SK-N-MC (cell line): ENCODE measurements at regions not wholly inside any gene's neighbourhood (a gene's known extent, or its start where the extent isn't known, plus 50 kb on each side); places are given as distances from the start of the nearest gene placed in this dataset.
"Not testable (repeated sequence)": the region's sequence is repeated elsewhere in the genome, so short reads cannot be mapped to it uniquely, and the experiment has no call there.

Source experiments
- DNase-seq: peaks from one replicate; pipeline ENCODE4 v3.0.0-alpha.2; 2011; ENCODE audit warnings: low read depth, low spot score
- H3K27ac ChIP-seq: fragments of 200-600 bp; sonication (generic); 2 replicates; pipeline ENCODE4 v1.5.1; 2016; ENCODE audit warnings: mixed run types
- H3K36me3 ChIP-seq: fragments of 200-600 bp; sonication (generic); 2 replicates; pipeline ENCODE4 v1.6.1; 2017; ENCODE audit warnings: antibody characterized with exemption, low read length, mixed read lengths; ENCODE audit not compliant: insufficient read depth
- H3K4me3 ChIP-seq: fragments of 200-600 bp; sonication (generic); 2 replicates; pipeline ENCODE4 v1.5.1; 2016
- H3K9ac ChIP-seq: fragments of 200-600 bp; sonication (generic); 2 replicates; pipeline ENCODE4 v1.8.0; 2017; ENCODE audit warnings: mixed run types, mixed read lengths; ENCODE audit not compliant: insufficient read length
- H3K9me3 ChIP-seq: fragments of 200-600 bp; sonication (generic); 2 replicates; pipeline ENCODE4 v1.6.1; 2017; ENCODE audit warnings: low read depth, mild to moderate bottlenecking, antibody characterized with exemption, low read length, moderate library complexity, mixed read lengths
- EZH2 ChIP-seq: fragments of 200-600 bp; sonication (generic); IDR thresholded peaks from one replicate; pipeline ENCODE4 v1.6.1; 2017; ENCODE audit warnings: antibody characterized with exemption
- FOXP2 ChIP-seq: optimal IDR thresholded peaks from 2 replicates; pipeline ENCODE3; 2011; ENCODE audit warnings: mild to moderate bottlenecking, moderate library complexity; ENCODE audit not compliant: insufficient read depth; ENCODE audit errors: extremely low read length, control extremely low read depth
- POLR2AphosphoS5 ChIP-seq: IDR thresholded peaks from 2 replicates; pipeline ENCODE4 v1.6.1; 2012; ENCODE audit warnings: mild to moderate bottlenecking, low read depth, low read length, borderline replicate concordance

- Histone ChIP-seq H3K27ac (no peak overlapping the region), H3K9me3 (no peaks in the 10 kb centered on the region), H3K36me3 (no peaks in the 10 kb centered on the region), H3K9ac (no peak overlapping the region), H3K4me3 (no peak overlapping the region)
- no peak for TF ChIP-seq POLR2AphosphoS5
- no peak for TF ChIP-seq FOXP2
- no peak for TF ChIP-seq EZH2
- no peak for DNase-seq
These were observed 1680.3 kb upstream of the PIK3C3 start for GRCh38 chr18:40274618-40275196.

DNA sequence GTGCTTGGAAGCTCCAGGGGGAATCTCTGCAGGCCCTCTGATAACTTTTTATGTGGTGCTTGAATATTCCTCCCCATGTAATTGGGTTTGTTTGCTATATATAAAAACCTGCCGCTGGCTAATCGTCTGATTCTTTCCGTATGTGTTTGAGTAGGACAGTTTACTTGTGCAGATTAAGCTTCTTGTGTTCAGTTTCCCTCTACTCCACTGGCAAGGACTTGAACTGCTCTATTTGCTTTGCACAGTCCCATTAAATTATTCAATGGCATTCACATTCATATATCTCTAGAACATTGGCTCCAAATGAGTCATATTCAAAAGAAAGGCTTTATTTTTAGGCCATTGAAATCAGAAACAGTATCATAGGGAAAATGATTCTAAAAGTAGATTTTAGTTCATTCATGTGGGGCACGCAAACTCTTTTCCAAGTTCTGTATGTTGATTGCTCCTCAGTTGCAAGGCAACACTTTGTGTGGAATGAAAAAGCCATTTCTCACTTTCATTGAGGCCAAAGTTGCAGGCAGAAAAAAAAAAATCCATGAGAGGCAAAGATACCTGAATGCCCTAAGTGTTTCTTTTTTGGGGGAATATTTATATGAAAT lies 1682.3 kb upstream of the PIK3C3 start:
- Histone ChIP-seq H3K36me3 (no peaks in the 10 kb centered on the region), H3K4me3 (no peak overlapping the region), H3K27ac (no peak overlapping the region), H3K9ac (no peak overlapping the region), H3K9me3 (no peaks in the 10 kb centered on the region)
- no peak for TF ChIP-seq EZH2
- no peak for TF ChIP-seq POLR2AphosphoS5
- TF ChIP-seq FOXP2: no peak
- DNase-seq: no peak

DNA sequence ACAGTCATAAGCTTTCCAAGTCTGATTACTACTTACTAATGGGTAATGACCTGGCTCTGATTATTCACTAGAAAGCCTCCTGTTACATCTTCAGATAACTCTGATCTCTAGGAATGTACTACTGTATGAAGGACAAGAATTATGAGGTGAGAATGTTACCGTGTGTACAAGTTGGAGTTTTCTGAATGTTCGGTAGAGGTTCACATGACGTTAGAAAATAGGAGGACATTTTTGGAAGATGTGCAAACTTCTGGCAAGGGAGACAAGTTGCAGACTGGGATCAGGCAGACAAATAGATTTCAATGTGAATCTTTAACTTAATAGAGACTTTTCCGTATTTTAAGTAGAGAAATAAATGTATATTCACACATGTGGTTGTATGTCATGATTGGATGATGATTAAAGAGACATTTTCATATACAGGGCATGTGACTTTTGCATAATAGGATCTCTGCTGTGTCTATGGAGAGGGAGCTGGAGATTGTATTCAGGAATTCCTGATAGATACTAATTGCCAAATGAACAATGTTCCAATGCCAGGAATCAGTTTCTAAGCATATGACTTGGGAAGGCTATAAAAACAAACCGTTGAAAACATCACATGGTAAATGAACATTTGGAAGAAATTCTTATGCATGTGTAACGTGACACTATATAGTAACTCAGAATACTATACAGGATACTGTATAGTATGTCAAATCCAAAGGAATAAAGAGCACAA lies 1695.8 kb upstream of the PIK3C3 start:
- Histone ChIP-seq H3K4me3 (no peak overlapping the region), H3K9ac (no peak overlapping the region), H3K27ac (no peak overlapping the region), H3K36me3 (no peaks in the 10 kb centered on the region), H3K9me3 (no peaks in the 10 kb centered on the region)
- no peak for DNase-seq
- TF ChIP-seq FOXP2 (no peak), POLR2AphosphoS5 (no peak), EZH2 (no peak)

DNA sequence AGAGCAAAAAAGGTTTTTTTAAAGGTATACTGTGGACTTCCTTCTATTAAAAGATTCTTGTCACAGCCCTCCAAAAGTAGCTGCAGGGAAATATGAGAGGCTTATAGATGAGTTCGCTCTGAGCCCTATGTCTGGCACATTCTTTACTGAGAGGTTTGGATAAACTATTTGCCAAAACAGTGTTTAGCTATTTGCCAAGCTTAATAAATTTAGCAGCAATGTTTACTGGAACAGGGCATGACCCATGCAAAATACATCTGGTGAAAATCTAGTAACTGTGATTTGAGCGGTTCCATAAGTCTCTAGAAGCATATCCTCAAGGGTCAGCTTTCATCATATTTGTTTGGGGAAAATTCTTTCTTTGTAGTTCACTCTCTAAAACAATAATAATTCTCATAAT lies 1696.7 kb upstream of the PIK3C3 start:
- TF ChIP-seq EZH2 (no peak), FOXP2 (no peak), POLR2AphosphoS5 (no peak)
- Histone ChIP-seq H3K4me3 (no peak overlapping the region), H3K27ac (no peak overlapping the region), H3K9me3 (no peaks in the 10 kb centered on the region), H3K36me3 (no peaks in the 10 kb centered on the region), H3K9ac (no peak overlapping the region)
- no peak for DNase-seq

DNA sequence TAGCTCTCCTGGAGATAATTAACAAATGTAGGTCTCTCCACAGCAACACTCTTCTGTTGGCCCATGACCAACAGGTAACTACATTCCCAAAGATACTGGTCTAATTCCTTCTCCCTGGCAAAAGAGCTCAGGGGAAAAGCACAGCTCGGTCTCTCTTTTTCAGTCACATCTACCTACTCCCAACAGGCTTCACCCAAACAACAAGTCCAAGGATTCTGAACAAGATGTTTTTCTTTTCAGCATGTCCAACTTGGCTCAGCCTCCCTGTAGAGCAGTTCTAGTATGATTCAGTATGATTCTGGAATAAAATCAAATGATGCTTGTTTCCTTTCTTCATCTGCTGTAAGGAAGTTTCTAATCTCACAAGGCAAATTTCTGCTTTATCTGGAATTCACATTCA lies 1704.8 kb upstream of the PIK3C3 start:
- DNase-seq: no peak
- no peak overlapping the region for H3K4me3 ChIP-seq
- no peak for TF ChIP-seq FOXP2
- no peak for TF ChIP-seq EZH2
- no peak for TF ChIP-seq POLR2AphosphoS5
- no peaks in the 10 kb centered on the region for H3K9me3 ChIP-seq
- H3K27ac ChIP-seq: no peak overlapping the region
- H3K36me3 ChIP-seq: no peaks in the 10 kb centered on the region
- no peak overlapping the region for H3K9ac ChIP-seq

- no peak overlapping the region for H3K27ac ChIP-seq
- no peak for TF ChIP-seq EZH2
- TF ChIP-seq POLR2AphosphoS5: no peak
- no peak overlapping the region for H3K9ac ChIP-seq
- H3K9me3 ChIP-seq: no peaks in the 10 kb centered on the region
- no peaks in the 10 kb centered on the region for H3K36me3 ChIP-seq
- no peak overlapping the region for H3K4me3 ChIP-seq
- no peak for DNase-seq
These were observed 1705.5 kb upstream of the PIK3C3 start for GRCh38 chr18:40249390-40250080.

DNA sequence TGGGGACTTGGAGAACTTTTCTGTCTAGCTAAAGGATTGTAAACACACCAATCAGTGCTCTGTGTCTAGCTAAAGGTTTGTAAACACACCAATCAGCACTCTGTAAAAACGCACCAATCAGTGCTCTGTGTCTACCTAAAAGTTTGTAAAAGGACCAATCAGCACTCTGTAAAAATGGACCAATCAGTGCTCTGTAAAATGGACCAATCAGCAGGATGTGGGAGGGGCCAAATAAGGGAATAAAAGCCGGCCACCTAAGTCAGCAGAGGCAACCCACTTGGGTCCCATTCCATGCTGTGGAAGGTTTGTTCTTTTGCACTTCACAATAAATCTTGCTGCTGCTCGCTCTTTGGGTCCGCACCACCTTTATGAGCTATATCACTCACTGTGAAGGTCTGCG lies 1709.4 kb upstream of the PIK3C3 start:
- DNase-seq, H3K27ac ChIP-seq, H3K9ac ChIP-seq, H3K4me3 ChIP-seq, H3K9me3 ChIP-seq, H3K36me3 ChIP-seq: not testable (repeated sequence)

DNA sequence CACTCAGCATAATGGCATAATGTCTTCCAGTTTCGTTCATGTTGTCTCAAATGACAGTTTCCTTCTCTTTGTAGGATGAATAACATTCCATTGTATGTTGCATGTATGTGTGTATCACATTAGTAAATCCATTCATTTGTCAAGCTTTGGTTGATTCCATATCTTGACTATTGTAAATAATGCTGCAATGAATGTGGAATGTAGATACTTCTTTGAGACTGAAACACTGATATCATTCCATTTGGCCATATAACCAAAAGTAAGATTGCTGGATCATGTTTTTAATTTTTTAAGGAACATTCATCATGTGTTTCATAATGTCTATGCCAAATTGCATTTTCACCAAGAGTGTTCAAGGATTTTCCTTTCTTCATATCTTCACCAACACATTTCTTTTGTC lies 1711.4 kb upstream of the PIK3C3 start:
- Histone ChIP-seq H3K4me3 (no peak overlapping the region), H3K9ac (no peak overlapping the region), H3K9me3 (no peaks in the 10 kb centered on the region), H3K27ac (no peak overlapping the region), H3K36me3 (no peaks in the 10 kb centered on the region)
- no peak for TF ChIP-seq EZH2
- no peak for TF ChIP-seq FOXP2
- TF ChIP-seq POLR2AphosphoS5: no peak
- no peak for DNase-seq

GRCh38 chr18:40235836-40236235 lies 1719.2 kb upstream of the PIK3C3 start:
- H3K9ac ChIP-seq: no peak overlapping the region
- H3K27ac ChIP-seq: no peak overlapping the region
- H3K4me3 ChIP-seq: no peak overlapping the region
- no peak for DNase-seq
- H3K9me3 ChIP-seq: no peaks in the 10 kb centered on the region
- no peaks in the 10 kb centered on the region for H3K36me3 ChIP-seq
- TF ChIP-seq FOXP2: no peak
- no peak for TF ChIP-seq POLR2AphosphoS5
- no peak for TF ChIP-seq EZH2
